NCI-H1417 treated with DMSO at 0.1 percent for 48 hours (cell line): ENCODE measurements at regions not wholly inside any gene's neighbourhood (a gene's known extent, or its start where the extent isn't known, plus 50 kb on each side); places are given as distances from the start of the nearest gene placed in this dataset.

Source experiments
- DNase-seq: peaks from one replicate; lab custom pipeline; 2025; lab: John Stamatoyannopoulos, UW

GRCh38 chr2:67241453-67241852 is 155.7 kb upstream of the ETAA1 start:
- no peak for DNase-seq

- no peak for DNase-seq
Observed at GRCh38 chr2:67242456-67242855, 154.7 kb upstream of the ETAA1 start.

GRCh38 chr2:67243919-67244318 is 153.2 kb upstream of the ETAA1 start:
- no peak for DNase-seq

- DNase-seq = no peak
Observed at GRCh38 chr2:67246791-67247190, 150.3 kb upstream of the ETAA1 start.

GRCh38 chr2:67251741-67252140 is 145.4 kb upstream of the ETAA1 start:
- no peak for DNase-seq

- no peak for DNase-seq
Observed at GRCh38 chr2:67255933-67256615, 141.1 kb upstream of the ETAA1 start.

GRCh38 chr2:67256892-67257291 is 140.2 kb upstream of the ETAA1 start:
- no peak for DNase-seq

GRCh38 chr2:67258122-67258521 is 139.0 kb upstream of the ETAA1 start:
- no peak for DNase-seq

GRCh38 chr2:67258831-67259230 is 138.3 kb upstream of the ETAA1 start:
- no peak for DNase-seq

GRCh38 chr2:67259556-67260342 is 137.4 kb upstream of the ETAA1 start:
- DNase-seq = no peak

GRCh38 chr2:67260343-67261277 is 136.5 kb upstream of the ETAA1 start:
- DNase-seq = no peak

GRCh38 chr2:67267241-67267640 is 129.9 kb upstream of the ETAA1 start:
- DNase-seq = no peak

GRCh38 chr2:67268797-67269196 is 128.3 kb upstream of the ETAA1 start:
- DNase-seq = no peak

GRCh38 chr2:67272195-67272594 is 124.9 kb upstream of the ETAA1 start:
- DNase-seq = no peak

GRCh38 chr2:67277450-67277849 is 119.7 kb upstream of the ETAA1 start:
- no peak for DNase-seq

- no peak for DNase-seq
Observed at GRCh38 chr2:67281101-67281500, 116.0 kb upstream of the ETAA1 start.

GRCh38 chr2:67283641-67284040 is 113.5 kb upstream of the ETAA1 start:
- no peak for DNase-seq

GRCh38 chr2:67286981-67287759 is 110.0 kb upstream of the ETAA1 start:
- DNase-seq = no peak

- no peak for DNase-seq
Observed at GRCh38 chr2:67289271-67289670, 107.9 kb upstream of the ETAA1 start.

- DNase-seq = no peak
Observed at GRCh38 chr2:67289921-67290371, 107.2 kb upstream of the ETAA1 start.

GRCh38 chr2:67290451-67291290 is 106.5 kb upstream of the ETAA1 start:
- no peak for DNase-seq
